ENCODE measurements at regions not wholly inside any gene's neighbourhood (a gene's known extent, or its start where the extent isn't known, plus 50 kb on each side); places are given as distances from the start of the nearest gene placed in this dataset.

DNA sequence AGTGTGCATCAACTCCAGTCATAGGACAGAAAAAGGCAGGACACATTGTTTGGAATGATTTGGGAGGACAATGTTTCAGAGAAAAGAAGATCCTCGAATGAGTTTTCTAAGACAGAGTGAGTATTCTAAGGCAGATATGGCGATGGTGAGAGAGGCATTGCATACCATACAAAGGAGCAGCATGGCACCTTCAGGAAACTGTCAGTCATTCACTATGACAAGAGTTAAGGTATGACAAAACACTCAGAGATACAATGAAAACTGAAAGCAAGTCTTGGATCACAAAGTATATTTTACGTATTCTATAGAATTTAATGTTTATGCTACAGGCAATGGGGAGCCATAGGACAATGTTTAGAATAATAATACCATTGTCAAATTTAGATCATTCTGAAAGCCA is 337.4 kb upstream of the LYPLAL1 start:
- DNase-seq = no peak

DNA sequence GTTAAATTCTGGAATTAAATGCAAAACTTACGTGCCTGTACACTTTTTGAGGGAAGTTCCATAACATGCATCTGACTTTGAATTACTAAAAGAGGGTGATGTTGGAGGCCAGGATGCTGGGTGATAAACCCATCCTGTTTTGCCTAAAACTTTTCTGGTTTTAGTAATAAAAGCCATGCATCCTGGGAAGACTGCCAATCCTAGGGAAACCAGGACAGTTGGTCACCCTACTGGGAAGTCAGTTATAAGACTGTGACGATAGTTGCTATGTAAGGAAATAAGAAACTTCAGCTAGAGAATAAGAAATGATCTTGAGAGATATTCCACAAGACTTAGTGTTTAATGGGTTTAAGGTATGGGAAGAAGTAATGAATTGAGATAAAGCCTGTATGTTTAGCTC is 336.6 kb upstream of the LYPLAL1 start:
- no peak for DNase-seq

DNA sequence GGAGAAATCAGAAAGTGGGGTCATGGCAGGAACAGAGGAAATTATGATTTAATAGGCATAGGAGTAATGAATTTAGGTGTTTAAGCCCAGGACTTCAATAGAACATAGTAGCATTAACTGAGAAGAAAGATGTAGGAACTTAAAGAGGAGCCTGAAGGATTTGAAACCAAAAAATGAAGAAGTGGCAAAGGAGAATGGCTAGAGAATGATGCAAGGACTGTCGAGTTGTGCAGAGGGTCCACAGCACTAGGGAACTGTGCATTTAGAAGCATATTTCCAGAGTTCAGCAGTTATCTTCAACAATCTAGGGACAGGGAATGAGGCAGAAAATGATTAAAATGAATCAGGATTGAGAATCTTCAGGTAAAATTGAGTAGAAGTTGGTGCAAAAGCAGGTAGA is 328.1 kb upstream of the LYPLAL1 start:
- no peak for DNase-seq

DNA sequence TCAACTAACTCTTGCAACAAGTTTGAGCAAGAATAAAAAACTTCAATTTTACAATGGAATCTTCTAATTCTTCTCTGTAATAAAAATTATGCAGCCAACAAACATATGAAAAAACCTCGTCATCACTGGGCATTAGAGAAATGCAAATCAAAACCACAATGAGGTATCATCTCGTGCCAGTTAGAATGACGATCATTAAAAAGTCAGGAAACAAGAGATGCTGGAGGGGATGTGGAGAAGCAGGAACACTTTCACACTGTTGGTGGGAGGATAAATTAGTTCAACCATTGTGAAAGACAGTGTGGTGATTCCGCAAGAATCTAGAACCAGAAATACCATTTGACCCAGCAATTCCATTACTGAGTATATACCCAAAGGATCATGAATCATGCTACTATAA is 327.5 kb upstream of the LYPLAL1 start:
- no peak for DNase-seq

DNA sequence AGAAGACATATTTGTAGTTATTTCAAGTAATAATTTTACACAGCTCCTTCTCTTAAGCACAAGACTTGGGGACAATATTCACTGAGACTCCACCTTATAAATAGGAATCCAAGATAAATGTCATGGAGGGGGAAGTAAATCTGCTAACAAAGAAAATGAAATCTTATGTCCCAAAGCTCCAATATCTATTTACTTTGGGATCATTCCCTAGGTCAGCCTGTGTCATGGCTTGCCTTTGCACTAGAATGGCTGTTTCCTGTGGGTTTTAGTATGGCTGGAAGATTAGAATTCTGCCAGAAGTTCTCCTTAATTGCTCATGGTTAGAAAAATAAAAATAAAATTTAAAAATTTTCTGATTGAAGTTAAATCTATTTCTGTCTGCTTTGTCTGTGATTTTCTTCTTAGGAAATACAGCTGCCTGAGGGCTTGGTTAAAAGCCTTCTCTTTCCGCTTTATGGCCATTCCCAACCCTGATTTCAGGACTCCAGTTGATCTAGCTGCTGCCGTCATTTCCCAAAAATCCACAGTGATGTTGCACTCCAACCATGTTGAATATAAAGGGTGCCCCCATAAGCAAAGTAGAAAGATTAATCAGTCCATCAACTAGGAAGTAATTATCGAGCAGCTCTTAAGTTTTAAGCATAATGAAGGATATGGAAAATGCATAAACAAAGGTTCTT is 326.4 kb upstream of the LYPLAL1 start:
- no peak for DNase-seq

DNA sequence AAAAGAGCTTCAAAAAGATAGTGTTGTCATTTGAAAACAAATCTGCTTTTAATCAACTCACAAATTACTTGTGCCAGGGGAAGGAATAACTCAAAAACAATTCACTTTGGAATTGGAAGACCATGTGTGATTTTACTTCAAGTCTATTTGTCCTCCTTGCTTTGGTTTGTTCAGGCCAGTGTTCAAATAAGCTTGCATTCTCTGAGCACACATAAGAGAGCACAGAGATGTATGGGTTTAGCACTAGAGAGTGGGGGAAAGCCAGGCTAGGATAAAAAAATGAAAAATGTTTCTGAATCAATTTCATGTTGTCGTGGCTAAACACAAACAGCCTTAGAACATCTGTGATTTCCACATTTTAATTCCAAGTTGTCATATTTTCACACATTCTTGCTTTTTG is 325.7 kb upstream of the LYPLAL1 start:
- no peak for DNase-seq

DNA sequence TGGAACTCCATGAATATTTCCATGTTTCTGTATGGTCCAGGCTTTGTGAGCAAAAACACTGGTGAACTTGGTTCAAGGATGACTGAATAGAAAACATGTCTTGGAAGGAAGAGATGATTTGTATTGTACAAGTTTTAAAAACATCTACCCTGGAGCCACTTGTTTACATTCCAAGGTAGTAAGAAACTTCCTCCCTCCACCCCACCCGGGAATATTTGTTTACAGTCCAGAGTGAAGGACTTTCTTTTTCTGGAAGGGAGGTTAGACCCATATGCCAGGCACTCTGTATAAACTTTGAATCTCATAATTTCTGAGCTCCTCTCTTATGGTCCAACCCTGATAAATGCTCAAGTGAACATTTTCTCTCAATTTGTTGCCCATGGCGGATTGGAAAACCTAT is 323.3 kb upstream of the LYPLAL1 start:
- DNase-seq = no peak

DNA sequence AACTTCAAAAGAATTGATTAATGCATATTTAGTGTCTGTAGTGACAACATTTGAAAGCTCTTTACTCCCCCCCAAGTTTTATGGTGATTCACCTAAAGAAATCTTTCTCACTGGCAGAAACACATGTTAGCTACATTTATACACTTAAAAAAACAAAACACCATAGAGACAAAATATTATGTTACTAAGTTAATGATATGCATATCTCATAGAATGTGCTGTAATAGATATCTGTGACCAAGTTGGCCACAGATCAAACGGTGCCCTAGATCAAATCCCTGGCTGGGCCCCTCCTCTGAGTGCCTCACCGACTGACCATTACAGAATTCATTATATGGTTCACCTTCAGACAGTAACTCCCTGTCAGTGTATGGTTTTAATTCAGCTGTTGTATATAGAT is 322.1 kb upstream of the LYPLAL1 start:
- DNase-seq = no peak

DNA sequence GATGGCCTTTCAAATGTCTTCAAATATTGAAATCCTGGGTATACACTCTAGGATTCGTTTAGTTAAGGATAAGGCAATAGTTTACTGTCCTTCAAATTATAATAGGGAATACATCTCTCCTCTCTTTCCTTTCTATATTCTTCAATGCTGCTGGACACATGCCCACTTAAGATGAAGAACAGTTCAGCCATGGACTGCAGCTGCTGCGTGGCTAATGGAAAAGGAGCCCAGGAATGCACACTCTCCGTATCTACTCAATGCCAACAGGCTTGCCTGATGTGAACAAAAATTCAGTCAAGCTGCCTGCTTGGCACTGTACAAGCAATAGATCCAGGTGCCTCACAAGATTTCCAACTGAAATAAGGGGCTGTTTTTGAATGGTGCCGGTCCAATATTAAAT is 321.2 kb upstream of the LYPLAL1 start:
- DNase-seq = no peak

DNA sequence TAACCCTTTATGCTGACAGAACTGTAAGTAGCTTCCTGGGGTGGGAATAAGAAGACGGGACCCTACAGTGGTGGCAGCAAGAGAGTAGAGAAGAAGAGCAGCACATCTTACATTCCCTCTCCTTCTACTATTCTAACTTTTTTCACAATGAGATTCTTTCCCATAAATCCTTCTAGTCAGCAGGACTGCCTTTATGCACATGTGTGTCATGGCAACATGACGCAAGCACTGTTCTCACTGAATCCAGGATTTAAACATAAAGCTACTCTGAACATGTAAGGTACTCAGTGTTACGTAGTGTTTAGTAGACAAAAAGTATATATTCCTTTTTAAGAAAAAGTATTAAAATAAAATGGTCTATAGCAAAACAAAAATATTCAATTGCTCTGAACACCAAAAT is 309.7 kb upstream of the LYPLAL1 start:
- no peak for DNase-seq

DNA sequence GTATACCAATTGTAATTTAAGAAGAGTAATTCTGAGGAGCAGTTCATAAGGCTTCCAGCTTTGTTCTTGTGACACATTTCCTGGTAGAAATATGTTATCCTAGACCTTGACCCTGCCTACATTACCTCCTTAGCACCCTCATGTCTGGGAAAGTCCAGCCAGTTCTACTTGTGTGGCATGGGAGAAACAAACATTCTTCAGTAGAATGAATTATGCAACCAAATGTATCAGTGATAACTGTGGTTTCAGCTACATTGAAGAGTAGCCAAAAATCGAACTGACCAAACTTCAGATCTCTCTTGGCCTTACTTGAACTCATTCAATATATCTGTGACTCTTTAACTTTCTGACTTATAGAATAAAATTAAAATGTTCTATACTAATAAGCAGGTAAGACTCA is 308.1 kb upstream of the LYPLAL1 start:
- DNase-seq = no peak

DNA sequence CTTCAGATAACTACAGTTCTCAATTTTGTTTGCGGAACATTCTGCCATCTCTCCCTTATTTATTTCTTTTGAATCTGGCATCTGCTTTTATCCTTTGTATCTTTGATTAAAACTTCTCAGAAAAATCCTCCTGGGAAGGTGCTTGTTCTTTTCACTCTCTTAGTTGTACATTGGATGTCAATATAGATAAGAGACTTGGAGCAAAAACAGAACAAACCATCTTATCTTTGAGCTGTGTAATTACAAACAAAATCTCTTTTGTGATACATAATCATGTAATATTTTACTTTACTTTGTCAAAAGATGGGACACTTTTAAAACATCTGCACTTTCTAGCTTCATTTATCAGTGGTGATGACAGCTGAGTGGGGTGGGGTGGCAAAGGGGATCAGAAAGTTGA is 307.2 kb upstream of the LYPLAL1 start:
- DNase-seq = no peak

DNA sequence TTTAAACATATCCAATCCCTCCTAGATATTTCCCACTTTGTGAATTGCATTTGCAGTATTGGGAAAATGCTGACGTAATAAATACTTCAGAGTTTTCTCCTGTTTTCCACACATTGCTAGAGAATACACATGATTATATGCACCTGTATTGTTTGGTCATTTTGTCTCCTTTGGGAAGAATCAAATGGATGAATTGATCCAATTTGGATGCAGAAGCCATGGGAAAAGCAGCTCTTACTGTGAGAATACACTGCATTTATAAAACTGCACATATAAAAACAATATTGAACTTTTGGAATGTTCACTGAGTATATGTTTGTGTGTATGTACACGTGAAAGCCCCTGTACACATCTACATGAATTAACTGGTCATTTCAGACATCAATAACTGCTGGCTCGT is 306.6 kb upstream of the LYPLAL1 start:
- DNase-seq = no peak

DNA sequence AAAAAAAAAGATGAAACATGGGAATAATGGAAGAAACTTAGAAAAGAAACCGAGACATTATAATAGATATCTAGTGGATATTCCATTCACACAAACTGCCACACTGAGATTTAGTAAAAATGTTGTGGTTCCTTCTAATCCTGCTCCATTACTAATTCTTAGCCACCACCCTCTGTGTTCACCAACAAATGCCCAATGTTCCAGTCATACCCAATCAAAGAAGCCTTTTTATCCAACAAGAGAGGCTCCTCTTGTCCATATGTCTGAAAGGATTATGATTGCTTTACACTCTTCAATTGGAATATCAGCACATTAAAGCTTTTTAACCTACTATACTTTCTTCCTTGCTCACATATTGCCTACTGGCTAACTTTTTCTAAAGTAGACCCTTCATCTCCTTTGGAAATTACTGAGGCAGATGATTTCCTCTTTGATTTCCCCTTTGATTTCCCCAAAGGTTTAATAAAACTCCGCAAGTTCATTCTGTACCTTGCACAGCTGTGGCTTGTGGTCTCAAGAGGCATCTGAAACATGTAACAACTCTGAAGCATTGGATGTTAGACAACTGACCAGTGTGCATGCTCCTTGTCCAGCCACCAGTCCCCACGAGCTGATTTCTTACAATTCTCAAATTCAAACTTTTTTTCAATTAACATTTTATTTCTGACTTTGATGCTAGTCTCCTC is 305.6 kb upstream of the LYPLAL1 start:
- no peak for DNase-seq

DNA sequence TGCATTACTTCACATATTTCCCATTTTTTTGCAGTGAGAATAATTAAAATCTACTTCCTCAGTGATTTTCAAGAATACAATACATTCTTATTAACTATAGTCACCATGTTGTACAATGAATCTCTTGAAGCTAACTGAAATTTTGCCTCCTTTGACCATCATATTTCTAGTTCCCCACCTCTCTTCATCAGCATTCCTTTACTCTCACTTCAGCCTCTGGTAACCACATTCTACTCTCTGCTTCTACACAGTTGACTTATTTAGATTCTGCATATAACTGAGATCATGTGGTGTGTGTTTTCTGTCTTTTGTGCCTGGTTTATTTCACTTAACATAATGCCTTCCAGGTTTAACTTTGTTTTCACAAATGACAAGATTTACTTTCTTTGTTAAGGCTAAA is 304.4 kb upstream of the LYPLAL1 start:
- DNase-seq = no peak

DNA sequence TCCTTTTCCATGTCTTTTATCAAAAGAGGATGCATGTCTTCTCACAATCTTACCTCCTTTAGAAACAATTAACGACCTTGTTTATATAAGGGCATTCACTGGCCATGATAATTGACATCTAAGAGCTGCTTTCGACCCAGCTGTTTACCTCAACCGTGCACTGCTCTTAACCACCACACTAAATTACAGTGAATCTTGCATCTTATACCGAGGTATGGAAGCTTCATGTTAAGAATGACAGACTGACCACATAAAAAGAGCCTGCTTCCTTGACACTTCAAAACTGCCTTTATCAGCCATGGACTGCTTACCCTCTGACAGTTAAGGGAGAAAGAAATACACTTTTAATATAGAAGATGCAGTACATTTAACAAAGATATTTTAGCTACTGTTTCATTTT is 301.7 kb upstream of the LYPLAL1 start:
- DNase-seq = no peak

DNA sequence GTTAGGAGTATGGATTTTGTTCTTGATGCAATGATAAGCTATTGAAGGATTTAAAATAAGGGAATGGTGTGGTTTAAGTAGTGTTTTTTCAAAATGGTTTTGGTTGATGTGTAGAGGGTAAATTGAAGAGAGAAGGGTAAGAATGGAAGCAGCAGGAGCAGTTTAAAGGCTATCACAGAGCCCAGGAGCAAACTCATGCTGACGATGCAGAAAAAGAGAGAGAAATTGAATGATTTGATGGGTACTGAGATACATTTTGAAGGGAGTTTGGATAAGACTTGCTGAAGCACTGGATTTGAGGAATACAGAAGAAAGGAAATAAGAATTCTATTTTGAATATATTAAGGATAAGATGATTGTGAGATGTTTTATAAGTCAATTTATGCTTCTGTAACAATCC is 300.8 kb upstream of the LYPLAL1 start:
- no peak for DNase-seq

DNA sequence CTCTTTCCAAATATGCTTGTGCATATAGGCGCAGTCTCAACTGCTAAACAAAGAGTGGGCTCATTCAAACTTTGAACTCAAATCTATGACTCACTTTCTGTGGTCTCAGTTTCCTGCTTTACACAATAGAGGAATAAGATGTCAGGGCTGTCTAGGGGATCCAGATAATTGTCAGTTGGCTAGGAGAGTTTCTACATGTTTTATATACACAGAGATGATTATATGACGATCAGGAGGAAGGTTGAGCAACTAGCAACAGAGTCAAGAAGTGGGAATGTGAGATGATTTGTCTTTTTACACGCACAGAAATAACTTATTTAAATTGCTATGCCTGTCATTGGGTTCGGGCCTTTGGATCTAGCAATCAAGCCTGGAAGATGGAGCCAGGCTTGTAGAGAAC is 299.4 kb upstream of the LYPLAL1 start:
- no peak for DNase-seq

DNA sequence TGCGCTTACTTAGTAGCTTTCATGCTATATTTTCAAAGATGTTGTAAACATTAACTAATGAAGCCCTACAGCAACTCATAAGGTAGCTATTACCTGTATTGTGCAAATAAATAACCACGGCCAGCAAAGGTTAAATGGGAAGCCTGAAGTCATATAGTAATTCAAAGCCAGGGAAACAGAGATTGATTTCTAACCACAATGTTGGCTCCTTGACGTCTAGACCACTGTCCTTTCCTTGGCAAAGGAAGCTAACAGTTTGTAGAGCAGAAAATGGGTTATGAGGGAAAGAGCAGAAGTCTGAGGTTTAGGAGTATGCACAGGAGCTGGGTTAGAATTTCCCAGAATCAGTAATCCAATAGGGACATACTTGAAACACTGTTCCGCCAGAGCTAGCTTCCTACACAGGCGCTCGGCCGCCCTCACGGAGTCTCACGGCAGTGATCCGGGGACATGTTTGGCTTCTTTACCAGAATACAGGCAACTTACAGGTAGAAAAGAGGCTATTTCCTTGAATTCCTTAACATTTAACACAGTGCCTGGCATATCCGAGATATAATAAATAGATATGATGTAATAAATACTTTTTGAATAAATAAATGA is 298.8 kb upstream of the LYPLAL1 start:
- no peak for DNase-seq

DNA sequence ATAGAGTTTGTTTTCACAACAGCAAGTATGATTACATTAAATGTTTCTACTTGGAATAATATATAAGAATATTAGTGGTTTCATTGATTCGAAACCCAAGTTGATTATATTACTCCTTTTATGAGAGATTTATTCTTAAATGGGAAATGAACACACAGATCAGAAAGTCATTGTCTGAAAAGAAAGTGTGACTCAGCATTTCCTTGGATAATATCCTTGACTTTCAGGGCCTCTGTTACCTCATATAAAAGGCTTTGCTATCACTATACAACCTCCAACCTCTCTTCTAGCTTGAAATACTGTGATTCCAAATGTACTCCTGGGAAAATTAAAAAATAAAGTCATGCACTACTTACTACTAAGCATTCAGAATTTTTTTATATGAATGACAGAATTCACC is 295.3 kb upstream of the LYPLAL1 start:
- DNase-seq = no peak

DNA sequence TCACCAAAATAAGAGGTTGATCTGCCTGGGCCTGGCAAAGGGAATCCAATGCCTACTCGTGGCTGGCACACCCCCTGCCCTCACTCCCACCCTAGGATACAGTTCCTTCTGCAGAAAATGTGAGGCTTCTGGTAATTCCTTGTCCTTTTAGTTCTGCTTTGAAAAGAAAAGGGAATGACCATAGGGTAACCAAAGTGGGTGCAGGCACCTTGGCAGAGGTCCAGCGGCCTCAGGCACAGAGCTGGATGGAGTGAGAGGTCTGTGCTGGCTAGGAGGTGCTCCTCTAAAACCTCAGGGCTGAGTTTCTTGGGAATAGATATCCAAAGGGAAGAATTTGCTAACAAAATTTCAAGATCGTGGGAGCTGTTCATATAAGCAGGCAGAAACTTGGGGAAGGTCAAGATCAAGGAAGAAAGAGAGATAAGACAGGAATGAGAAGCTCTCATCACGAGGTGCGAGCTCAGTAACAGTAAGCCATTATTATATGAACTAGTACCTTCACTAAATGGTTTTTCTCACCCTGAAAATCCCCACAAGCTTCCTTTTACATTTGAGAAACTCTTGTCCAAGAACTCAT is 293.1 kb upstream of the LYPLAL1 start:
- DNase-seq = no peak

DNA sequence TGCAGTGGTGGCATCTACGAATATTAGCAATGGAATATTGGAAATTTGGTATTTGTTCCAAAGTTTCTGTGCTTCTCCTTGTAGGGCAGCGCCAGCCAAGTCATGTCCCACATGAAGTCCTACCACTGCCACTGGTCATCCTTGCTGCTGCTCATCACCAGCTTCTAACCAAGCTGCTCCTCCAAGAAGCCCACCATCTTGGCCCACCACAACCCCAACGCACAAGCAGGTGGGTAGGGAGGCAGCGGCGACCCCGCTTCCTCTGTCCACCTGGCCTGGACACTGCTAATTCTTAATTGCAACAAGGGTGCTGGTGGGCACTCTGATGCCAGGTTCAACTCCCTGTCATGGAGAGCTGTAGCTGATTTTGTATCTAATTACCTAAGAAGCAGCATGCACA is 291.2 kb upstream of the LYPLAL1 start:
- no peak for DNase-seq

DNA sequence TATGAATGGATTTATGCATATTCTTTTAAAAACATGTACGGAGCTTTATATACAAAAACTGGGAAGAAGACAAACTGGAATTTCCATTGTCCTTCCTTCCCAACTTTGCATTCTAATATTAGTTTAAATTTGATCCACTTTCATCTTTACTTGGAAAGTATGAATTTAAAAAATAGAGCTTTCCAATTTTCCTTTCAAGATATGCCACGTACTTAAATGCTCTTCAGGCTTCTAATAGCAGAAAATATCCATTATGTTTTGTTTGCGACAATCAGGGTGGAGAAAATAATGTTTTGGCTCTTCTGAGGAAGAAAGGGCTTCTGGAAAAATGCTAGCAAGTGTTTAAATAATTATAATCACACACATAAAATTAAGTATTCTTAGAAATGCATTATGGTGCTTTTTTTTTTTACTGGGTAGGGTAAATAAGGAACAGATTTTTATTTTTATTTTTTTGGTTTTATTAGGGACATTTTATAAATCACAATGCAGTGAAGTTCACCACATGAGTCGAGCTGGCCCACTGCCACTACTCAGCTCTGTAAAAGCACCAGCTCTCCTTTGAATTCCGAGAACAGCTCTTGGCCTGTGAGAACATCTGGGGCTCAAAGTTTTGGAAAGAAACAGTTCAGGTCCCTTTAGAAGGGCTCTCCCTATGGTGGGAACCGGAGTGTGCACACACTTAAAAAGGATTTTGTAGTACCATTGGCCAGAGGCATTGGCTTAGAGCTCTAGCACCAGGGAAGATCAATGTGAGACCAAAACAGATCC is 287.4 kb upstream of the LYPLAL1 start:
- no peak for DNase-seq
